HepG2 (cell line): ENCODE measurements at regions not wholly inside any gene's neighbourhood (a gene's known extent, or its start where the extent isn't known, plus 50 kb on each side); places are given as distances from the start of the nearest gene placed in this dataset.

Experiments
- ATAC-seq: fragments of 200-7000 bp; cut with Tn5 transposase; 3 replicates; pipeline ENCODE4 v1.9.1; 2020; ENCODE audit warnings: mild to moderate bottlenecking, moderate library complexity
- BruUV-seq: library from RNA; stranded (reverse); fragments of 400-500 nt; replicated peaks from 2 replicates; lab custom pipeline; 2021; lab: Mats Ljungman, UMichigan
- CTCF ChIA-PET: fragments of 300-600 bp; formaldehyde crosslinking; extraction: SDS; loops from one replicate; lab custom pipeline; 2021; ENCODE audit warnings: low total read pairs, inconsistent platforms, low intra/inter-chr PET ratio; lab: Yijun Ruan, JAX
- POLR2A ChIA-PET: fragments of 350-600 bp; sonication (Branson Sonifier 250); formaldehyde crosslinking; loops from one replicate; lab custom pipeline; 2020; ENCODE audit warnings: antibody characterized with exemption, inconsistent platforms; lab: Yijun Ruan, JAX
- DNase-seq: peaks from one replicate; pipeline ENCODE4 v3.0.0-alpha.2; 2015; ENCODE audit warnings: low spot score
- FAIRE-seq: peaks from 3 replicates; lab custom pipeline; 2011; peaks lifted over from hg19 to GRCh38; lab: Jason Lieb, UNC
- H2AFZ ChIP-seq: one replicate; pipeline ENCODE4 v1.6.1; 2011; ENCODE audit warnings: low read length, inconsistent platforms
- H3K27ac ChIP-seq: fragments of 300-600 bp; 3 replicates; pipeline ENCODE4 v1.8.0; 2011; ENCODE audit warnings: mixed run types, mild to moderate bottlenecking, mixed read lengths, low read length, inconsistent platforms; ENCODE audit not compliant: insufficient read depth; ENCODE audit errors: extremely low read length
- H3K27me3 ChIP-seq, 2 experiments: fragments of 200-600 bp in 1 of 2; 2 replicates in 1 of 2; 3 replicates in 1 of 2; pipeline versions ENCODE4 v1.6.0 to v1.8.0; 2011; ENCODE audit warnings: low read length in 2 of 2, mild to moderate bottlenecking in 2 of 2, moderate library complexity in 2 of 2, inconsistent platforms in 1 of 2; ENCODE audit not compliant: insufficient read depth in 2 of 2, control insufficient read depth in 1 of 2
- H3K36me3 ChIP-seq, 2 experiments: fragments of 200-600 bp in 1 of 2; replicated peaks in 1 of 2; 2 replicates in 1 of 2; 3 replicates in 1 of 2; pipeline versions ENCODE4 v1.5.1 to v1.8.0; 2011; ENCODE audit warnings: low read length in 2 of 2, inconsistent platforms in 1 of 2; ENCODE audit not compliant: insufficient read depth in 2 of 2, control insufficient read depth in 1 of 2
- H3K4me1 ChIP-seq: 2 replicates; pipeline ENCODE4 v1.5.1; 2012; ENCODE audit warnings: low read length, inconsistent platforms; ENCODE audit not compliant: insufficient read depth
- H3K4me2 ChIP-seq: 2 replicates; pipeline ENCODE4 v1.6.0; 2011; ENCODE audit warnings: low read depth, low read length, inconsistent platforms
- H3K4me3 ChIP-seq, 3 experiments: fragments of 200-600 bp in 1 of 3; sonication (generic), shearing (Covaris generic) in 1 of 3; replicated peaks in 1 of 3; 2 replicates each; pipeline ENCODE4 v1.5.1; 2011 to 2016; ENCODE audit warnings: low read length in 3 of 3, inconsistent platforms in 2 of 3, low read depth in 2 of 3, mild to moderate bottlenecking in 2 of 3, control low read depth in 1 of 3, mixed read lengths in 1 of 3; ENCODE audit not compliant: insufficient read depth in 1 of 3
- H3K79me2 ChIP-seq: one replicate; pipeline ENCODE4 v1.6.1; 2011; ENCODE audit warnings: low read length, inconsistent platforms; ENCODE audit not compliant: insufficient read depth
- H3K9ac ChIP-seq: 2 replicates; pipeline ENCODE4 v1.6.0; 2011; ENCODE audit warnings: mild to moderate bottlenecking, low read depth, low read length, inconsistent platforms; ENCODE audit not compliant: insufficient read depth
- H3K9me3 ChIP-seq: 2 replicates; pipeline ENCODE4 v1.5.1; 2012; ENCODE audit warnings: mild to moderate bottlenecking, low read length
- H4K20me1 ChIP-seq: 2 replicates; pipeline ENCODE4 v1.6.0; 2011; ENCODE audit warnings: inconsistent platforms, mild to moderate bottlenecking, low read length, moderate library complexity; ENCODE audit not compliant: insufficient read depth
- DNMT3B ChIP-seq: conservative IDR thresholded peaks from 2 replicates; pipeline ENCODE4 v1.6.1; 2016; ENCODE audit warnings: missing biosample characterization, control low read depth
- FIP1L1 ChIP-seq: fragments of 200-400 bp; formaldehyde crosslinking; IDR thresholded peaks from 2 replicates; pipeline ENCODE4 v1.6.1; 2018; ENCODE audit warnings: low read depth, mild to moderate bottlenecking, low read length, moderate library complexity, borderline replicate concordance; ENCODE audit not compliant: insufficient read depth
- FOXA1 ChIP-seq, 2 experiments: fragments of 450-650 bp in 1 of 2; sonication (generic) in 1 of 2; formaldehyde crosslinking in 1 of 2; IDR thresholded peaks; 2 replicates each; pipeline versions ENCODE4 v1.4.0 to v1.6.1; 2016 to 2020; ENCODE audit warnings: missing genetic modification reagents in 1 of 2
- HOXA3 ChIP-seq: sonication (generic); formaldehyde crosslinking; IDR thresholded peaks from 2 replicates; pipeline ENCODE4 v1.5.0; 2020; ENCODE audit warnings: missing genetic modification reagents
- MAZ ChIP-seq, 2 experiments: sonication (generic) in 1 of 2; formaldehyde crosslinking in 1 of 2; IDR thresholded peaks; 2 replicates each; pipeline versions ENCODE4 v1.5.0 to v1.6.1; 2012 to 2020; ENCODE audit warnings: low read depth in 2 of 2, mild to moderate bottlenecking in 2 of 2, borderline replicate concordance in 1 of 2, improper control_type of control experiment in 1 of 2, low read length in 1 of 2, missing genetic modification reagents in 1 of 2, moderate library complexity in 1 of 2
- NR2F2 ChIP-seq: IDR thresholded peaks from 2 replicates; pipeline ENCODE4 v1.6.1; 2012; ENCODE audit warnings: low read depth, inconsistent platforms, borderline replicate concordance
- PRMT3 ChIP-seq: sonication (generic); formaldehyde crosslinking; IDR thresholded peaks from 2 replicates; pipeline ENCODE4 v1.8.1; 2022; ENCODE audit warnings: low read depth, mild to moderate bottlenecking, moderate library complexity, missing genetic modification reagents, borderline replicate concordance
- YEATS2 ChIP-seq: sonication (generic); formaldehyde crosslinking; IDR thresholded peaks from 2 replicates; pipeline ENCODE4 v1.4.0; 2020; ENCODE audit warnings: missing genetic modification reagents, borderline replicate concordance
- ZFX ChIP-seq: sonication (generic); formaldehyde crosslinking; IDR thresholded peaks from 2 replicates; pipeline ENCODE4 v1.4.0; 2020; ENCODE audit warnings: mild to moderate bottlenecking, low read depth, missing genetic modification reagents, moderate library complexity
- ZMYM3 ChIP-seq: sonication (generic); formaldehyde crosslinking; IDR thresholded peaks from 2 replicates; pipeline ENCODE4 v1.5.1; 2020; ENCODE audit warnings: mild to moderate bottlenecking, missing genetic modification reagents
- ZNF180 ChIP-seq: sonication (generic); formaldehyde crosslinking; IDR thresholded peaks from 2 replicates; pipeline ENCODE4 v1.4.0; 2020; ENCODE audit warnings: low read depth, missing genetic modification reagents, borderline replicate concordance
- ZNF3 ChIP-seq: IDR thresholded peaks from 2 replicates; pipeline ENCODE4 v1.7.0; 2017; ENCODE audit warnings: inconsistent platforms
- ZNF367 ChIP-seq: sonication (generic); formaldehyde crosslinking; IDR thresholded peaks from 2 replicates; pipeline ENCODE4 v1.4.0; 2020; ENCODE audit warnings: missing genetic modification reagents, borderline replicate concordance
- ZNF431 ChIP-seq: sonication (generic); formaldehyde crosslinking; IDR thresholded peaks from 2 replicates; pipeline ENCODE4 v1.9.0; 2022; ENCODE audit warnings: missing genetic modification reagents, low read depth, mild to moderate bottlenecking, borderline replicate concordance
- ZNF782 ChIP-seq: sonication (generic); formaldehyde crosslinking; IDR thresholded peaks from 2 replicates; pipeline ENCODE4 v1.4.0; 2020; ENCODE audit warnings: missing genetic modification reagents, mild to moderate bottlenecking, borderline replicate concordance
- ZNF841 ChIP-seq: sonication (generic); formaldehyde crosslinking; IDR thresholded peaks from 2 replicates; pipeline ENCODE4 v1.8.1; 2023; ENCODE audit warnings: missing genetic modification reagents, borderline replicate concordance
- WGBS: methylation state at CpG from one replicate; pipeline ENCODE4 v1.1.6; 2017; ENCODE audit warnings: low lambda C conversion rate; 5-methylcytosine and 5-hydroxymethylcytosine counted together
- in situ Hi-C: cut with HindIII; loops from 2 replicates; pipeline ENCODE4 v1.10.0; 2017; ENCODE audit warnings: low pct_unique_long_range_greater_than_20kb; ENCODE audit not compliant: extremely low pct_ligation_motif_present
- intact Hi-C: fragments of 100-400 bp; cut with micrococcal nuclease; formaldehyde crosslinking; loops from one replicate; pipeline ENCODE4 v1.10.0; 2022; ENCODE audit not compliant: unreplicated experiment
- TF ChIP-seq, protein P1 (sequence below): sonication (generic); formaldehyde crosslinking; IDR thresholded peaks from 2 replicates; pipeline ENCODE4 v1.5.0; 2020; ENCODE audit warnings: mild to moderate bottlenecking, missing genetic modification reagents

DNA sequence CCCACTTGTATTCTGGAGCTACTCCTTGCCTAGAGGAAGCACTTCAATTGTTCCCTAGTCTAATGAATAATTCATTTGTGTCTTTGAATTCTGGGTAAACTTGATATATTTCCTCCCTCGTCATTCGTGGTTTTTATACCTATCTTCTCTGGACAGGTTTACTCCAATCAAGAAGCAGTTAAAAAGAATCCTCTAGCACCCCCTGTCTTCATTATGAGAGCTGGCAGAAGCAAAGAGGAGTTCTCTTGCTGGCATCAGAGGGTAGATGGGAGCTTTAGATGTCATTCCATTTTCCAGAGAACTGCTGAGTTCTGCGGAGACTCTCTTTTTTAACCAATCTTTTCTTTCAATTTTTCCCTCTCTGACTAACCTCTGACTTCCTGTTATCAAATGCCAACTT lies 627.7 kb downstream of the FGF9 start:
- DNase-seq (no peak), FAIRE-seq (no peak), ATAC-seq (no peak)
- H3K36me3 ChIP-seq = no peaks in the 10 kb centered on the region
- no peaks in the 10 kb centered on the region for H3K79me2 ChIP-seq
- ChIA-PET CTCF (no interaction called here), POLR2A (no interaction called here)
- no TSS peak for BruUV-seq
- H3K4me2 ChIP-seq = no peak overlapping the region
- H3K27me3 ChIP-seq = no peaks in the 10 kb centered on the region
- H3K4me3 ChIP-seq = no peak overlapping the region
- no peaks in the 10 kb centered on the region for H4K20me1 ChIP-seq
- intact Hi-C loops (no loop called here), in situ Hi-C loops (loop anchor here (25.0 kb wide), 1 partner anchor 661 kb away; no protein-coding TSS in a partner anchor)
- no peak overlapping the region for H2AFZ ChIP-seq
- H3K27ac ChIP-seq = no peak overlapping the region
- H3K4me1 ChIP-seq = no peaks in the 10 kb centered on the region
- 14% methylated on average over 3 of the region's 3 CpGs for WGBS
- H3K9me3 ChIP-seq = peaks cover 44% of the 10 kb centered on the region
- TF ChIP-seq MAZ (IDR thresholded peaks at IDR 0.05; ENCODE audit: borderline replicate concordance, low read depth, low read length) = no peak
- TF ChIP-seq MAZ (CRISPR knock-in tag; IDR thresholded peaks at IDR 0.05; ENCODE audit: low read depth) = no peak
- TF ChIP-seq ZMYM3 (CRISPR knock-in tag) = no peak
- no peak for TF ChIP-seq ZNF367 (CRISPR knock-in tag)
- no peak for TF ChIP-seq ZNF180
- no peak for TF ChIP-seq ZFX
- no peak for TF ChIP-seq PRMT3
- TF ChIP-seq FOXA1 (IDR thresholded peaks at IDR 0.05) = no peak
- no peak for TF ChIP-seq FOXA1 (CRISPR knock-in tag; IDR thresholded peaks at IDR 0.05)
- H3K9ac ChIP-seq = no peak overlapping the region

DNA sequence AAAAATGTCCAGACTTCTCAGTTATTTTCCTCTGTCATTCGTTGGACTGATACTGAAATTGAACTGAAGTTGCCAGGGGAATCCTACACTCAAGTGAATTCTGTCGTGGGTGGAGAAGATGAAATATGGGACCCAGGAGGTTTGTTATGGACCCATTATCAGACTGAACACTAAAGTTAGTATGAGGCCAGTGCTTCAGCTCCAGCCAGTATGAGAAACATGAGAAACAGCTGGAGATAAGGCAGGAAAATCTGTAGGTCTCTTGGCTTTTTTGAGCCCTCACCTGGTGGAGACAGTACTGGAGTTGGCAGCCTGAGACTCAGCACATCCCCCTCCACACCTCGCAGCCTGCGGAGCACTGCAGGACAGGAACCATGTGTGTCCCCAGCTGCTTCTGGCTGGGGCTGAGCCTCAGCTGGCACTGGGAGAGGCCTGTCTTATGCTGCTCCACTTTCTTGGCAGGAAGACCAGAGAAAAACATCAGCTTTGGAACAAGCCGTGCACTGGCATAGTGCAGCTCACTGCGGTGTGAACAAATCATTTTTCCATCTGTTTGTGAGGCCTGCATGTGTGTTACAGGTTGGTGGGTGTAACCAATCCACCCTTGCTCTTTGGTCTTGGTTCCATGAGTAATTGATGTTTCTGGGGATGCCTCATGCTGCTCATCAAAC lies 641.0 kb downstream of the FGF9 start:
- POLR2A ChIA-PET = no interaction called here
- WGBS = 20% methylated on average over 2 of the region's 6 CpGs
- in situ Hi-C loops = no loop called here
- H2AFZ ChIP-seq = no peak overlapping the region
- H3K4me1 ChIP-seq = no peaks in the 10 kb centered on the region
- H3K79me2 ChIP-seq = no peaks in the 10 kb centered on the region
- FAIRE-seq (no peak), ATAC-seq (no peak), DNase-seq (no peak)
- BruUV-seq = no TSS peak
- H3K9ac ChIP-seq = no peak overlapping the region
- H3K4me3 ChIP-seq = no peak overlapping the region
- no peaks in the 10 kb centered on the region; a peak in 1 of 5 replicates for H3K27me3 ChIP-seq
- CTCF ChIA-PET = no interaction called here
- intact Hi-C loops = no loop called here
- no peaks in the 10 kb centered on the region for H4K20me1 ChIP-seq
- no peak overlapping the region for H3K27ac ChIP-seq
- H3K36me3 ChIP-seq = no peaks in the 10 kb centered on the region
- H3K9me3 ChIP-seq = peaks cover 6% of the 10 kb centered on the region
- H3K4me2 ChIP-seq = no peak overlapping the region
- TF ChIP-seq ZNF431 (CRISPR knock-in tag) (no peak), ZNF841 (CRISPR knock-in tag) (no peak), ZNF3 (CRISPR knock-in tag) (no peak), HOXA3 (CRISPR knock-in tag) (no peak), ZNF782 (CRISPR knock-in tag) (no peak), YEATS2 (CRISPR knock-in tag) (no peak), NR2F2 (no peak), DNMT3B (CRISPR knock-in tag) (no peak), FIP1L1 (no peak)
- TF ChIP-seq, protein P1, sequence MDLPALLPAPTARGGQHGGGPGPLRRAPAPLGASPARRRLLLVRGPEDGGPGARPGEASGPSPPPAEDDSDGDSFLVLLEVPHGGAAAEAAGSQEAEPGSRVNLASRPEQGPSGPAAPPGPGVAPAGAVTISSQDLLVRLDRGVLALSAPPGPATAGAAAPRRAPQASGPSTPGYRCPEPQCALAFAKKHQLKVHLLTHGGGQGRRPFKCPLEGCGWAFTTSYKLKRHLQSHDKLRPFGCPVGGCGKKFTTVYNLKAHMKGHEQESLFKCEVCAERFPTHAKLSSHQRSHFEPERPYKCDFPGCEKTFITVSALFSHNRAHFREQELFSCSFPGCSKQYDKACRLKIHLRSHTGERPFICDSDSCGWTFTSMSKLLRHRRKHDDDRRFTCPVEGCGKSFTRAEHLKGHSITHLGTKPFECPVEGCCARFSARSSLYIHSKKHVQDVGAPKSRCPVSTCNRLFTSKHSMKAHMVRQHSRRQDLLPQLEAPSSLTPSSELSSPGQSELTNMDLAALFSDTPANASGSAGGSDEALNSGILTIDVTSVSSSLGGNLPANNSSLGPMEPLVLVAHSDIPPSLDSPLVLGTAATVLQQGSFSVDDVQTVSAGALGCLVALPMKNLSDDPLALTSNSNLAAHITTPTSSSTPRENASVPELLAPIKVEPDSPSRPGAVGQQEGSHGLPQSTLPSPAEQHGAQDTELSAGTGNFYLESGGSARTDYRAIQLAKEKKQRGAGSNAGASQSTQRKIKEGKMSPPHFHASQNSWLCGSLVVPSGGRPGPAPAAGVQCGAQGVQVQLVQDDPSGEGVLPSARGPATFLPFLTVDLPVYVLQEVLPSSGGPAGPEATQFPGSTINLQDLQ (CRISPR knock-in tag) = no peak
